Sigmoid colon (tissue), 4 donors: ENCODE measurements at regions not wholly inside any gene's neighbourhood (a gene's known extent, or its start where the extent isn't known, plus 50 kb on each side); places are given as distances from the start of the nearest gene placed in this dataset.

Source experiments
- CTCF ChIP-seq, 4 experiments: fragments of 450-650 bp in 3 of 4; fragments of 200-600 bp in 1 of 4; IDR thresholded peaks; one replicate each; pipeline ENCODE4 v1.5.1; 2016 to 2019; ENCODE audit warnings: antibody characterized with exemption in 4 of 4, mild to moderate bottlenecking in 3 of 4, moderate library complexity in 2 of 4
- POLR2A ChIP-seq, 2 donors: fragments of 450-650 bp; IDR thresholded peaks; one replicate each; pipeline ENCODE4 v1.6.1; 2016; ENCODE audit warnings: antibody characterized with exemption in 2 of 2, mild to moderate bottlenecking in 2 of 2, moderate library complexity in 2 of 2
- POLR2AphosphoS5 ChIP-seq, 4 donors: sonication (generic); formaldehyde crosslinking; IDR thresholded peaks; one replicate each; pipeline ENCODE4 v1.6.1; 2017; ENCODE audit warnings: antibody characterized with exemption in 4 of 4

GRCh38 chr22:27251563-27251962 is 550.0 kb downstream of the MN1 start:
- TF ChIP-seq CTCF (IDR thresholded peaks at IDR 0.05) (no peak), POLR2A (IDR thresholded peaks at IDR 0.05) (no peak), POLR2AphosphoS5 (IDR thresholded peaks at IDR 0.05) (no peak)
